ENCODE measurements at regions not wholly inside any gene's neighbourhood (a gene's known extent, or its start where the extent isn't known, plus 50 kb on each side); places are given as distances from the start of the nearest gene placed in this dataset.
"Not testable (repeated sequence)": the region's sequence is repeated elsewhere in the genome, so short reads cannot be mapped to it uniquely, and the experiment has no call there.

GRCh38 chr3:109982201-109982600, 644.9 kb upstream of the DPPA4 start:
- Histone ChIP-seq H3K4me3 (no peak overlapping the region), H3K27ac (no peak overlapping the region), H3K4me1 (no peaks in the 10 kb centered on the region), H3K36me3 (no peaks in the 10 kb centered on the region), H3K9me3 (no peaks in the 10 kb centered on the region), H3K27me3 (no peaks in the 10 kb centered on the region)
- ATAC-seq (no peak), DNase-seq (no peak)
- TF ChIP-seq CTCF (IDR thresholded peaks at IDR 0.05): no peak
- intact Hi-C loops (cut with DNase I): no loop called here

- Histone ChIP-seq H3K36me3 (no peaks in the 10 kb centered on the region), H3K9me3 (no peaks in the 10 kb centered on the region), H3K4me1 (no peaks in the 10 kb centered on the region), H3K27me3 (no peaks in the 10 kb centered on the region), H3K27ac (no peak overlapping the region), H3K4me3 (no peak overlapping the region)
- ATAC-seq (no peak), DNase-seq (no peak)
- TF ChIP-seq CTCF (IDR thresholded peaks at IDR 0.05): no peak
- intact Hi-C loops (cut with DNase I): no loop called here
These were observed 647.6 kb upstream of the DPPA4 start for GRCh38 chr3:109984976-109985375.

GRCh38 chr3:109985943-109986555, 648.7 kb upstream of the DPPA4 start:
- no peak for TF ChIP-seq CTCF (IDR thresholded peaks at IDR 0.05)
- DNase-seq (no peak), ATAC-seq (no peak)
- intact Hi-C loops (cut with DNase I): no loop called here
- Histone ChIP-seq H3K4me1 (no peaks in the 10 kb centered on the region), H3K27ac (no peak overlapping the region), H3K4me3 (no peak overlapping the region), H3K9me3 (no peaks in the 10 kb centered on the region), H3K36me3 (no peaks in the 10 kb centered on the region), H3K27me3 (no peaks in the 10 kb centered on the region)

GRCh38 chr3:109994853-109995252, 657.5 kb upstream of the DPPA4 start:
- no peak for TF ChIP-seq CTCF (IDR thresholded peaks at IDR 0.05)
- intact Hi-C loops (cut with DNase I): no loop called here

GRCh38 chr3:109995377-109995776, 658.0 kb upstream of the DPPA4 start:
- no peaks in the 10 kb centered on the region for H3K9me3 ChIP-seq
- no peak overlapping the region for H3K4me3 ChIP-seq
- DNase-seq: no peak
- no peak overlapping the region for H3K27ac ChIP-seq
- no peaks in the 10 kb centered on the region for H3K36me3 ChIP-seq
- H3K4me1 ChIP-seq: no peaks in the 10 kb centered on the region
- H3K27me3 ChIP-seq: no peaks in the 10 kb centered on the region
- TF ChIP-seq CTCF (IDR thresholded peaks at IDR 0.05): no peak
- intact Hi-C loops (cut with DNase I): no loop called here
- no peak for ATAC-seq

More at GRCh38 chr3:109994853-109995252, 657.5 kb upstream of the DPPA4 start:
- Histone ChIP-seq H3K27ac (no peak overlapping the region), H3K4me3 (no peak overlapping the region), H3K27me3 (no peaks in the 10 kb centered on the region), H3K4me1 (no peaks in the 10 kb centered on the region), H3K36me3 (no peaks in the 10 kb centered on the region), H3K9me3 (no peaks in the 10 kb centered on the region)
- DNase-seq (no peak), ATAC-seq (no peak)

GRCh38 chr3:110001905-110002304, 664.6 kb upstream of the DPPA4 start:
- ATAC-seq, H3K4me1 ChIP-seq: not testable (repeated sequence)

More at GRCh38 chr3:110001905-110002304, 664.6 kb upstream of the DPPA4 start:
- intact Hi-C loops (cut with DNase I); H3K4me3 ChIP-seq; DNase-seq; H3K36me3 ChIP-seq; H3K27ac ChIP-seq; H3K27me3 ChIP-seq; H3K9me3 ChIP-seq: not testable (repeated sequence)

Measured in upper lobe of right lung (tissue), 1 donor.